ENCODE measurements at regions not wholly inside any gene's neighbourhood (a gene's known extent, or its start where the extent isn't known, plus 50 kb on each side); places are given as distances from the start of the nearest gene placed in this dataset.

GRCh38 chr15:47951781-47952180, 169.0 kb upstream of the SLC24A5 start:
- Histone ChIP-seq H3K4me3 (ENCODE audit: low read length, poor library complexity, severe bottlenecking) (no peak overlapping the region), H4K20me1 (ENCODE audit: insufficient read depth, low read length, poor library complexity, severe bottlenecking) (no peaks in the 10 kb centered on the region), H3K9ac (ENCODE audit: low read depth, low read length, poor library complexity, severe bottlenecking) (no peak overlapping the region), H3K9me3 (ENCODE audit: insufficient read depth, low read depth, low read length) (no peaks in the 10 kb centered on the region), H3K79me2 (ENCODE audit: insufficient read depth, low read length) (no peaks in the 10 kb centered on the region), H2AFZ (ENCODE audit: low read length) (no peak overlapping the region), H3F3A (ENCODE audit: low read depth) (no peaks in the 10 kb centered on the region), H3K4me2 (ENCODE audit: low read depth, low read length, poor library complexity, severe bottlenecking) (no peak overlapping the region), H3K4me1 (ENCODE audit: insufficient read depth, low read length, poor library complexity, severe bottlenecking) (no peaks in the 10 kb centered on the region), H3K27me3 (ENCODE audit: insufficient read depth, low read length, poor library complexity, severe bottlenecking) (no peaks in the 10 kb centered on the region), H3K36me3 (ENCODE audit: insufficient read depth, low read length) (no peaks in the 10 kb centered on the region), H3K9me2 (replicated peaks; ENCODE audit: low read depth, low read length) (no peaks in the 10 kb centered on the region)
- TF ChIP-seq, protein P1, sequence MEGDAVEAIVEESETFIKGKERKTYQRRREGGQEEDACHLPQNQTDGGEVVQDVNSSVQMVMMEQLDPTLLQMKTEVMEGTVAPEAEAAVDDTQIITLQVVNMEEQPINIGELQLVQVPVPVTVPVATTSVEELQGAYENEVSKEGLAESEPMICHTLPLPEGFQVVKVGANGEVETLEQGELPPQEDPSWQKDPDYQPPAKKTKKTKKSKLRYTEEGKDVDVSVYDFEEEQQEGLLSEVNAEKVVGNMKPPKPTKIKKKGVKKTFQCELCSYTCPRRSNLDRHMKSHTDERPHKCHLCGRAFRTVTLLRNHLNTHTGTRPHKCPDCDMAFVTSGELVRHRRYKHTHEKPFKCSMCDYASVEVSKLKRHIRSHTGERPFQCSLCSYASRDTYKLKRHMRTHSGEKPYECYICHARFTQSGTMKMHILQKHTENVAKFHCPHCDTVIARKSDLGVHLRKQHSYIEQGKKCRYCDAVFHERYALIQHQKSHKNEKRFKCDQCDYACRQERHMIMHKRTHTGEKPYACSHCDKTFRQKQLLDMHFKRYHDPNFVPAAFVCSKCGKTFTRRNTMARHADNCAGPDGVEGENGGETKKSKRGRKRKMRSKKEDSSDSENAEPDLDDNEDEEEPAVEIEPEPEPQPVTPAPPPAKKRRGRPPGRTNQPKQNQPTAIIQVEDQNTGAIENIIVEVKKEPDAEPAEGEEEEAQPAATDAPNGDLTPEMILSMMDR (conservative IDR thresholded peaks at IDR 0.05; ENCODE audit: low read length): no peak
- TF ChIP-seq EZH2phosphoT487 (IDR thresholded peaks at IDR 0.05; ENCODE audit: borderline replicate concordance): no peak

DNA sequence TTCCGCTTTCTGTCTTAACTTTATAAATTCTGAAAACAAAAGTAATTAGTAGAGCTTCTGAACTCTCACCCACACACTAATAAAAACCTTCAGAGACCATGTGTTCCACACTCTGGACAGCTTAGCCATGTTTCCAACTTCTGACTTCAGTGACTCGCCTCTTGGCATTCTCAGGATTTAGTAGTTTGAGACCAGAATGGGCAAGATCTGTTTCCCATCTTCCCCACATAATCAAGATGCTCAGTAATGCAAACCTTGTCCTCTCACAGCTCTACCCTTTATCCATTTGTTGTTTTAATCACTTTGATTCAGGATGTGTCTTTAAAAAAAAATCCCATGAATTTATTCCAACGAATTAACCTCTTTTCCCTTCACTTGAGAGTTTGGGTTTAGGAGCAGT, 166.6 kb upstream of the SLC24A5 start:
- TF ChIP-seq, protein P1 (conservative IDR thresholded peaks at IDR 0.05; ENCODE audit: low read length): no peak
- no peak for TF ChIP-seq EZH2phosphoT487 (IDR thresholded peaks at IDR 0.05; ENCODE audit: borderline replicate concordance)
- Histone ChIP-seq H3F3A (ENCODE audit: low read depth) (no peaks in the 10 kb centered on the region), H3K4me3 (ENCODE audit: low read length, poor library complexity, severe bottlenecking) (no peak overlapping the region)

DNA sequence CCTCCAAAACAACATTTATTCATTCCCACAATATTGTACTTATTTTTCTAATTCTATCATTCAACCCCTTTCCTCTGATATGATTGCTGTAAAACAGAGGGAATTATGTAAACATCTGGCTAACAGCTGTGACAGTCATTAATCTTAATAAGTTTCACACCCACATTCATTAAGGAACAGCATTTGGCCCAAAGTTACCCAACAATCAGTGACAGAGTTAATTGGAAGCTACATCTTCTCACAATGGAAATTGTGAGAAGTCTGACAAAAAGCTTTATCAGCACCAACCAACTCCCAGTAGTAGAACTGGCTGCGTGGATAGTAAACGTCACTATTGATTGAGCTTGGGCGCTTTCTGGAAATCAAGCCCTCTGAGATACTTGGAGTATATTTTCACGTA, 165.8 kb upstream of the SLC24A5 start:
- no peaks in the 10 kb centered on the region for H3K9me2 ChIP-seq (replicated peaks; ENCODE audit: low read depth, low read length)
- H3K79me2 ChIP-seq (ENCODE audit: insufficient read depth, low read length): no peaks in the 10 kb centered on the region
- no peaks in the 10 kb centered on the region for H3K9me3 ChIP-seq (ENCODE audit: insufficient read depth, low read depth, low read length)
- H3K4me1 ChIP-seq (ENCODE audit: insufficient read depth, low read length, poor library complexity, severe bottlenecking): peaks cover 8% of the 10 kb centered on the region
- H3K9ac ChIP-seq (ENCODE audit: low read depth, low read length, poor library complexity, severe bottlenecking): no peak overlapping the region
- H4K20me1 ChIP-seq (ENCODE audit: insufficient read depth, low read length, poor library complexity, severe bottlenecking): no peaks in the 10 kb centered on the region
- H3F3A ChIP-seq (ENCODE audit: low read depth): no peaks in the 10 kb centered on the region
- H3K4me3 ChIP-seq (ENCODE audit: low read length, poor library complexity, severe bottlenecking): no peak overlapping the region
- H3K27me3 ChIP-seq (ENCODE audit: insufficient read depth, low read length, poor library complexity, severe bottlenecking): no peaks in the 10 kb centered on the region
- H3K36me3 ChIP-seq (ENCODE audit: insufficient read depth, low read length): no peaks in the 10 kb centered on the region
- H3K4me2 ChIP-seq (ENCODE audit: low read depth, low read length, poor library complexity, severe bottlenecking): no peak overlapping the region
- no peak overlapping the region for H2AFZ ChIP-seq (ENCODE audit: low read length)
- TF ChIP-seq, protein P1 (conservative IDR thresholded peaks at IDR 0.05; ENCODE audit: low read length): no peak
- no peak for TF ChIP-seq EZH2phosphoT487 (IDR thresholded peaks at IDR 0.05; ENCODE audit: borderline replicate concordance)

More for the DNA sequence above, 166.6 kb upstream of the SLC24A5 start:
- Histone ChIP-seq H3K4me2 (ENCODE audit: low read depth, low read length, poor library complexity, severe bottlenecking) (no peak overlapping the region), H3K9me2 (replicated peaks; ENCODE audit: low read depth, low read length) (no peaks in the 10 kb centered on the region), H3K36me3 (ENCODE audit: insufficient read depth, low read length) (no peaks in the 10 kb centered on the region), H3K9ac (ENCODE audit: low read depth, low read length, poor library complexity, severe bottlenecking) (no peak overlapping the region), H3K27me3 (ENCODE audit: insufficient read depth, low read length, poor library complexity, severe bottlenecking) (no peaks in the 10 kb centered on the region), H3K79me2 (ENCODE audit: insufficient read depth, low read length) (no peaks in the 10 kb centered on the region), H4K20me1 (ENCODE audit: insufficient read depth, low read length, poor library complexity, severe bottlenecking) (no peaks in the 10 kb centered on the region), H3K4me1 (ENCODE audit: insufficient read depth, low read length, poor library complexity, severe bottlenecking) (peaks cover under 1% of the 10 kb centered on the region), H3K9me3 (ENCODE audit: insufficient read depth, low read depth, low read length) (no peaks in the 10 kb centered on the region), H2AFZ (ENCODE audit: low read length) (no peak overlapping the region)

All from Loucy (cell line).